SU-DHL-6 (cell line): ENCODE measurements at regions not wholly inside any gene's neighbourhood (a gene's known extent, or its start where the extent isn't known, plus 50 kb on each side); places are given as distances from the start of the nearest gene placed in this dataset.
"Not testable (repeated sequence)": the region's sequence is repeated elsewhere in the genome, so short reads cannot be mapped to it uniquely, and the experiment has no call there.

Experiments used
- H2AFZ ChIP-seq: fragments of 200-600 bp; sonication (generic); 2 replicates; pipeline ENCODE4 v1.6.1; 2014; ENCODE audit warnings: low read depth, mild to moderate bottlenecking, moderate library complexity, mixed read lengths, antibody characterized with exemption, low read length; ENCODE audit not compliant: severe bottlenecking
- H3F3A ChIP-seq: fragments of 200-600 bp; shearing (Covaris generic); 2 replicates; pipeline ENCODE4 v1.6.0; 2016; ENCODE audit warnings: antibody characterized with exemption, mild to moderate bottlenecking; ENCODE audit not compliant: insufficient read depth
- H3K27ac ChIP-seq: fragments of 200-600 bp; sonication (generic); 2 replicates; pipeline ENCODE4 v1.5.1; 2016; ENCODE audit warnings: low read depth, mild to moderate bottlenecking, low read length, moderate library complexity, mixed read lengths
- H3K27me3 ChIP-seq: fragments of 200-600 bp; sonication (generic), shearing (Covaris generic); 2 replicates; pipeline ENCODE4 v1.6.0; 2014; ENCODE audit warnings: mild to moderate bottlenecking, low read length
- H3K36me3 ChIP-seq: fragments of 200-600 bp; sonication (generic); 2 replicates; pipeline ENCODE4 v1.6.1; 2014; ENCODE audit warnings: mild to moderate bottlenecking, low read length, mixed read lengths
- H3K4me2 ChIP-seq: fragments of 300-600, 200-600 bp; shearing (Covaris generic), sonication (generic); 2 replicates; pipeline ENCODE4 v1.6.0; 2014; ENCODE audit warnings: low read length, low read depth, mild to moderate bottlenecking; ENCODE audit not compliant: poor library complexity, severe bottlenecking
- H3K4me3 ChIP-seq: fragments of 200-600 bp; sonication (generic); 2 replicates; pipeline ENCODE4 v1.5.1; 2014; ENCODE audit warnings: antibody characterized with exemption, low read length, mild to moderate bottlenecking, mixed read lengths; ENCODE audit not compliant: insufficient read depth, poor library complexity, severe bottlenecking
- H3K79me2 ChIP-seq: fragments of 200-600 bp; sonication (generic); 2 replicates; pipeline ENCODE4 v1.6.1; 2014; ENCODE audit warnings: mild to moderate bottlenecking, low read length, moderate library complexity; ENCODE audit not compliant: insufficient read depth
- H3K9ac ChIP-seq: fragments of 200-600 bp; sonication (generic); 2 replicates; pipeline ENCODE4 v1.7.0; 2014; ENCODE audit warnings: mild to moderate bottlenecking, low read length
- H3K9me2 ChIP-seq: fragments of 200-600 bp; sonication (generic); replicated peaks from 2 replicates; pipeline ENCODE4 v1.6.1; 2014; ENCODE audit warnings: low read length; ENCODE audit not compliant: insufficient read depth
- H3K9me3 ChIP-seq: fragments of 200-600 bp; sonication (generic); 2 replicates; pipeline ENCODE4 v1.6.1; 2014; ENCODE audit warnings: low read length, mixed read lengths; ENCODE audit not compliant: insufficient read depth
- H4K20me1 ChIP-seq: fragments of 200-600 bp; sonication (generic); 2 replicates; pipeline ENCODE4 v1.6.1; 2014; ENCODE audit warnings: low read depth, mild to moderate bottlenecking, antibody characterized with exemption, low read length, moderate library complexity, mixed read lengths
- CTCF ChIP-seq: fragments of 200-600 bp; sonication (generic); IDR thresholded peaks from one replicate; pipeline ENCODE4 v1.5.1; 2017; ENCODE audit warnings: antibody characterized with exemption, mild to moderate bottlenecking, low read length, moderate library complexity; ENCODE audit not compliant: insufficient read depth, poor library complexity, severe bottlenecking
- EZH2phosphoT487 ChIP-seq: fragments of 200-600 bp; sonication (generic), shearing (Covaris generic); conservative IDR thresholded peaks from 2 replicates; pipeline ENCODE4 v1.6.1; 2018; ENCODE audit warnings: mild to moderate bottlenecking, antibody characterized with exemption, low read length, moderate library complexity, mixed read lengths

- TF ChIP-seq CTCF = no peak
- no peak for TF ChIP-seq EZH2phosphoT487
- Histone ChIP-seq H3K27ac (no peak overlapping the region), H3K27me3 (no peaks in the 10 kb centered on the region)
Measured at GRCh38 chr2:146709004-146709403, 1135.8 kb upstream of the ACVR2A start.

GRCh38 chr2:146701183-146701582, 1143.6 kb upstream of the ACVR2A start:
- no peak overlapping the region for H3K4me2 ChIP-seq
- H2AFZ ChIP-seq = no peak overlapping the region
- H4K20me1 ChIP-seq = no peaks in the 10 kb centered on the region
- no peaks in the 10 kb centered on the region for H3K9me3 ChIP-seq
- H3K9ac ChIP-seq = no peak overlapping the region
- H3K27me3 ChIP-seq = no peaks in the 10 kb centered on the region
- H3F3A ChIP-seq = no peaks in the 10 kb centered on the region
- no peaks in the 10 kb centered on the region for H3K9me2 ChIP-seq
- TF ChIP-seq EZH2phosphoT487 = no peak
- TF ChIP-seq CTCF = no peak
- H3K79me2 ChIP-seq = no peaks in the 10 kb centered on the region
- H3K36me3 ChIP-seq = no peaks in the 10 kb centered on the region
- H3K4me3 ChIP-seq = no peak overlapping the region
- H3K27ac ChIP-seq = no peak overlapping the region

More at GRCh38 chr2:146709004-146709403, 1135.8 kb upstream of the ACVR2A start:
- 0 out of 2 replicates have a peak, but pooled peaks cover 4% of the 10 kb centered on the region for H3K9me2 ChIP-seq
- no peak overlapping the region for H3K4me2 ChIP-seq
- no peak overlapping the region for H2AFZ ChIP-seq
- no peaks in the 10 kb centered on the region for H3K9me3 ChIP-seq
- H3F3A ChIP-seq = no peaks in the 10 kb centered on the region
- H3K9ac ChIP-seq = no peak overlapping the region
- H3K79me2 ChIP-seq = no peaks in the 10 kb centered on the region
- H4K20me1 ChIP-seq = no peaks in the 10 kb centered on the region
- no peak overlapping the region for H3K4me3 ChIP-seq
- H3K36me3 ChIP-seq = no peaks in the 10 kb centered on the region

GRCh38 chr2:146697307-146697706, 1147.5 kb upstream of the ACVR2A start:
- no peak overlapping the region for H2AFZ ChIP-seq
- H3K9me2 ChIP-seq = no peaks in the 10 kb centered on the region
- H3K4me2 ChIP-seq = no peak overlapping the region
- H3F3A ChIP-seq = no peaks in the 10 kb centered on the region
- H3K4me3 ChIP-seq = no peak overlapping the region
- H3K36me3 ChIP-seq = no peaks in the 10 kb centered on the region
- H3K9ac ChIP-seq = no peak overlapping the region
- H3K27me3 ChIP-seq = no peaks in the 10 kb centered on the region
- no peaks in the 10 kb centered on the region for H3K79me2 ChIP-seq
- no peaks in the 10 kb centered on the region for H4K20me1 ChIP-seq
- no peak overlapping the region for H3K27ac ChIP-seq
- TF ChIP-seq EZH2phosphoT487 (no peak), CTCF (no peak)
- no peaks in the 10 kb centered on the region for H3K9me3 ChIP-seq

GRCh38 chr2:146696787-146697186, 1148.0 kb upstream of the ACVR2A start:
- not testable (repeated sequence) for H3K36me3 ChIP-seq, H3K4me2 ChIP-seq, H3K9me3 ChIP-seq, H3K9me2 ChIP-seq, H3K9ac ChIP-seq, H3K4me3 ChIP-seq, H3K27me3 ChIP-seq, H4K20me1 ChIP-seq, H3F3A ChIP-seq, H3K79me2 ChIP-seq, H2AFZ ChIP-seq, H3K27ac ChIP-seq
